ENCODE measurements at regions not wholly inside any gene's neighbourhood (a gene's known extent, or its start where the extent isn't known, plus 50 kb on each side); places are given as distances from the start of the nearest gene placed in this dataset.
"Not testable (repeated sequence)": the region's sequence is repeated elsewhere in the genome, so short reads cannot be mapped to it uniquely, and the experiment has no call there.

GRCh38 chr6:117761610-117762009 lies 86.3 kb downstream of the NUS1 start:
- no peak overlapping the region for H3K4me3 ChIP-seq (ENCODE audit: low read length)
- no peak for DNase-seq (ENCODE audit: low read depth, low spot score)

GRCh38 chr6:117771403-117771802 lies 96.1 kb downstream of the NUS1 start:
- DNase-seq (ENCODE audit: low read depth, low spot score), result no peak
- H3K4me3 ChIP-seq (ENCODE audit: low read length), result no peak overlapping the region

- peak; percentile 10 for DNase-seq (ENCODE audit: low read depth, low spot score)
- no peak overlapping the region for H3K4me3 ChIP-seq (ENCODE audit: low read length)
Measured at GRCh38 chr6:117776441-117776840, 101.2 kb downstream of the NUS1 start.

GRCh38 chr6:117781550-117781949 lies 106.3 kb downstream of the NUS1 start:
- DNase-seq (ENCODE audit: low read depth, low spot score), result no peak
- no peak overlapping the region for H3K4me3 ChIP-seq (ENCODE audit: low read length)

- H3K4me3 ChIP-seq (ENCODE audit: low read length), result no peak overlapping the region
- DNase-seq (ENCODE audit: low read depth, low spot score), result no peak
Measured at GRCh38 chr6:117783279-117783678, 108.0 kb downstream of the NUS1 start.

- H3K4me3 ChIP-seq (ENCODE audit: low read length), result no peak overlapping the region
- DNase-seq (ENCODE audit: low read depth, low spot score), result no peak
Measured at GRCh38 chr6:117791012-117791411, 115.7 kb downstream of the NUS1 start.

GRCh38 chr6:117795234-117795633 lies 111.8 kb upstream of the SLC35F1 start:
- no peak overlapping the region for H3K4me3 ChIP-seq (ENCODE audit: low read length)
- DNase-seq (ENCODE audit: low read depth, low spot score), result no peak

- not testable (repeated sequence) for H3K4me3 ChIP-seq (ENCODE audit: low read length); DNase-seq (ENCODE audit: low read depth, low spot score)
Measured at GRCh38 chr6:117798819-117799218, 108.2 kb upstream of the SLC35F1 start.

GRCh38 chr6:117810269-117810668 lies 96.8 kb upstream of the SLC35F1 start:
- H3K4me3 ChIP-seq (ENCODE audit: low read length), result no peak overlapping the region
- DNase-seq (ENCODE audit: low read depth, low spot score), result no peak

- no peak overlapping the region for H3K4me3 ChIP-seq (ENCODE audit: low read length)
- DNase-seq (ENCODE audit: low read depth, low spot score), result no peak
Measured at GRCh38 chr6:117817499-117817898, 89.6 kb upstream of the SLC35F1 start.

GRCh38 chr6:117817992-117818391 lies 89.1 kb upstream of the SLC35F1 start:
- DNase-seq (ENCODE audit: low read depth, low spot score), result no peak
- no peak overlapping the region for H3K4me3 ChIP-seq (ENCODE audit: low read length)

- no peak for DNase-seq (ENCODE audit: low read depth, low spot score)
- no peak overlapping the region for H3K4me3 ChIP-seq (ENCODE audit: low read length)
Measured at GRCh38 chr6:117818449-117818848, 88.6 kb upstream of the SLC35F1 start.

GRCh38 chr6:117829594-117830319 lies 77.3 kb upstream of the SLC35F1 start:
- H3K4me3 ChIP-seq (ENCODE audit: low read length), result no peak overlapping the region
- DNase-seq (ENCODE audit: low read depth, low spot score), result peak; percentile 2

- no peak overlapping the region for H3K4me3 ChIP-seq (ENCODE audit: low read length)
- DNase-seq (ENCODE audit: low read depth, low spot score), result no peak
Measured at GRCh38 chr6:117837261-117837660, 69.8 kb upstream of the SLC35F1 start.

GRCh38 chr6:117840541-117840983 lies 66.5 kb upstream of the SLC35F1 start:
- no peak overlapping the region for H3K4me3 ChIP-seq (ENCODE audit: low read length)
- DNase-seq (ENCODE audit: low read depth, low spot score), result peak; percentile 30

- no peak for DNase-seq (ENCODE audit: low read depth, low spot score)
- H3K4me3 ChIP-seq (ENCODE audit: low read length), result no peak overlapping the region
Measured at GRCh38 chr6:117847912-117848311, 59.2 kb upstream of the SLC35F1 start.

- H3K4me3 ChIP-seq (ENCODE audit: low read length), result no peak overlapping the region
- DNase-seq (ENCODE audit: low read depth, low spot score), result no peak
Measured at GRCh38 chr6:117849087-117849486, 58.0 kb upstream of the SLC35F1 start.
